ENCODE measurements at regions not wholly inside any gene's neighbourhood (a gene's known extent, or its start where the extent isn't known, plus 50 kb on each side); places are given as distances from the start of the nearest gene placed in this dataset.
"Not testable (repeated sequence)": the region's sequence is repeated elsewhere in the genome, so short reads cannot be mapped to it uniquely, and the experiment has no call there.

DNA sequence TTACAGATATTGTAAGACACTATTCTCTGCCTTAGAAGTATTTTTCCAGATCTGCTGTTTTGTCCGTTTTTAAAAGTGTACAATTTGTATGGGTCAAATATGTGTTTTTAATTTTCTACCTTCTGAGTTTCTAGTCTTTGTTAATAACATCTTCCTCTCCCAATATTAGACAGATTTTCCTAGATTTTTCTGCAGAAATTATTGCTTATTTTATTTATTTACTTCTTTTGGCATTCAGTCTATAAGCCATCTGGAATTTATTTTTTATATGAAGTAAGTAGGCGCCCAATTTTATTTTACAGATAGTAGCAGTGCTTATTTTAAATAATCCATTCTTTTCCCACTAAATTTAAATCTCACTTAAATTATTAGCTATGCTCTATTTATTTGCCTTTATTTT is 103.1 kb upstream of the PLEKHG1 start:
- Histone ChIP-seq H3K36me3 (no peaks in the 10 kb centered on the region), H3K4me1 (no peaks in the 10 kb centered on the region), H3K27me3 (no peaks in the 10 kb centered on the region), H3K9me3 (no peaks in the 10 kb centered on the region), H3K27ac (no peak overlapping the region), H3K9ac (ENCODE audit: low read depth in 2 of 2, low read length in 2 of 2) (no peak overlapping the region), H3K4me3 (no peak overlapping the region)
- DNase-seq: no peak
- intact Hi-C loops (cut with DNase I): no loop called here
- TF ChIP-seq, protein P1, sequence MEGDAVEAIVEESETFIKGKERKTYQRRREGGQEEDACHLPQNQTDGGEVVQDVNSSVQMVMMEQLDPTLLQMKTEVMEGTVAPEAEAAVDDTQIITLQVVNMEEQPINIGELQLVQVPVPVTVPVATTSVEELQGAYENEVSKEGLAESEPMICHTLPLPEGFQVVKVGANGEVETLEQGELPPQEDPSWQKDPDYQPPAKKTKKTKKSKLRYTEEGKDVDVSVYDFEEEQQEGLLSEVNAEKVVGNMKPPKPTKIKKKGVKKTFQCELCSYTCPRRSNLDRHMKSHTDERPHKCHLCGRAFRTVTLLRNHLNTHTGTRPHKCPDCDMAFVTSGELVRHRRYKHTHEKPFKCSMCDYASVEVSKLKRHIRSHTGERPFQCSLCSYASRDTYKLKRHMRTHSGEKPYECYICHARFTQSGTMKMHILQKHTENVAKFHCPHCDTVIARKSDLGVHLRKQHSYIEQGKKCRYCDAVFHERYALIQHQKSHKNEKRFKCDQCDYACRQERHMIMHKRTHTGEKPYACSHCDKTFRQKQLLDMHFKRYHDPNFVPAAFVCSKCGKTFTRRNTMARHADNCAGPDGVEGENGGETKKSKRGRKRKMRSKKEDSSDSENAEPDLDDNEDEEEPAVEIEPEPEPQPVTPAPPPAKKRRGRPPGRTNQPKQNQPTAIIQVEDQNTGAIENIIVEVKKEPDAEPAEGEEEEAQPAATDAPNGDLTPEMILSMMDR (IDR thresholded peaks at IDR 0.05): no peak

GRCh38 chr6:150499882-150500312 is 99.8 kb upstream of the PLEKHG1 start:
- H3K27me3 ChIP-seq: no peaks in the 10 kb centered on the region
- TF ChIP-seq, protein P1 (IDR thresholded peaks at IDR 0.05): no peak
- H3K9me3 ChIP-seq: no peaks in the 10 kb centered on the region
- no peak overlapping the region for H3K9ac ChIP-seq (ENCODE audit: low read depth in 2 of 2, low read length in 2 of 2)
- intact Hi-C loops (cut with DNase I): no loop called here
- no peak overlapping the region for H3K4me3 ChIP-seq
- no peaks in the 10 kb centered on the region for H3K36me3 ChIP-seq
- DNase-seq: no peak
- no peaks in the 10 kb centered on the region for H3K4me1 ChIP-seq
- no peak overlapping the region for H3K27ac ChIP-seq

- H3K9ac ChIP-seq (ENCODE audit: low read depth in 2 of 2, low read length in 2 of 2); H3K27me3 ChIP-seq; intact Hi-C loops (cut with DNase I); H3K36me3 ChIP-seq; DNase-seq; H3K27ac ChIP-seq; H3K4me1 ChIP-seq; H3K9me3 ChIP-seq; H3K4me3 ChIP-seq: not testable (repeated sequence)
Observed at GRCh38 chr6:150500568-150500967, 99.1 kb upstream of the PLEKHG1 start.

GRCh38 chr6:150503041-150503440 is 96.6 kb upstream of the PLEKHG1 start:
- Histone ChIP-seq H3K4me1 (no peaks in the 10 kb centered on the region), H3K27ac (no peak overlapping the region), H3K27me3 (no peaks in the 10 kb centered on the region), H3K9ac (ENCODE audit: low read depth in 2 of 2, low read length in 2 of 2) (no peak overlapping the region), H3K4me3 (no peak overlapping the region), H3K36me3 (no peaks in the 10 kb centered on the region), H3K9me3 (no peaks in the 10 kb centered on the region)
- TF ChIP-seq, protein P1 (IDR thresholded peaks at IDR 0.05): no peak
- no peak for DNase-seq
- intact Hi-C loops (cut with DNase I): no loop called here

GRCh38 chr6:150503586-150504339 is 95.9 kb upstream of the PLEKHG1 start:
- intact Hi-C loops (cut with DNase I): no loop called here
- DNase-seq: no peak

DNA sequence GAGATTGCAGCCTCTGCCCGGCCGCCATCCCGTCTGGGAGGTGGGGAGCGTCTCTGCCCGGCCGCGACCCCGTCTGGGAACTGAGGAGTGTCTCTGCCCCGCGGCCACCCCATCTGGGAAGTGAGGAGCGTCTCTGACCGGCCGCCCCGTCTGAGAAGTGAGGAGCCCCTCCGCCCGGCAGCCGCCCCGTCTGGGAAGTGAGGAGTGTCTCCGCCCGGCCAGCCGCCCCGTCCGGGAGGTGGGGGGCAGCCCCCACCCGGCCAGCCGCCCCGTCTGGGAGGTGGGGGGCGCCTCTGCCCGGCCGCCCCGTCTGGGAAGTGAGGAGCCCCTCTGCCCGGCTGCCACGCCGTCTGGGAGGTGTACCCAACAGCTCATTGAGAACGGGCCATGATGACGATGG is 92.3 kb upstream of the PLEKHG1 start:
- intact Hi-C loops (cut with DNase I); H3K4me1 ChIP-seq: not testable (repeated sequence)

More at GRCh38 chr6:150503586-150504339, 95.9 kb upstream of the PLEKHG1 start:
- Histone ChIP-seq H3K4me3 (no peak overlapping the region), H3K9me3 (no peaks in the 10 kb centered on the region), H3K36me3 (no peaks in the 10 kb centered on the region), H3K9ac (ENCODE audit: low read depth in 2 of 2, low read length in 2 of 2) (no peak overlapping the region), H3K27ac (no peak overlapping the region), H3K4me1 (no peaks in the 10 kb centered on the region), H3K27me3 (no peaks in the 10 kb centered on the region)
- TF ChIP-seq, protein P1 (IDR thresholded peaks at IDR 0.05): no peak

More for the DNA sequence above, 92.3 kb upstream of the PLEKHG1 start:
- not testable (repeated sequence) for H3K4me3 ChIP-seq; H3K9me3 ChIP-seq; H3K27me3 ChIP-seq; H3K27ac ChIP-seq; H3K36me3 ChIP-seq; H3K9ac ChIP-seq (ENCODE audit: low read depth in 2 of 2, low read length in 2 of 2); DNase-seq
